ENCODE measurements at regions not wholly inside any gene's neighbourhood (a gene's known extent, or its start where the extent isn't known, plus 50 kb on each side); places are given as distances from the start of the nearest gene placed in this dataset.
"Not testable (repeated sequence)": the region's sequence is repeated elsewhere in the genome, so short reads cannot be mapped to it uniquely, and the experiment has no call there.

- not testable (repeated sequence) for H3K4me1 ChIP-seq (ENCODE audit: control insufficient read depth, insufficient read depth, low read length, poor library complexity, severe bottlenecking); H3K36me3 ChIP-seq (ENCODE audit: control insufficient read depth, insufficient read depth, low read length); DNase-seq; H3K9me3 ChIP-seq (ENCODE audit: control insufficient read depth, low read length); H3K27me3 ChIP-seq (replicated peaks; ENCODE audit: control insufficient read depth, insufficient read depth, low read length, poor library complexity, severe bottlenecking); H3K4me3 ChIP-seq (ENCODE audit: insufficient read depth, low read depth, low read length, poor library complexity, severe bottlenecking); H3K27ac ChIP-seq (ENCODE audit: insufficient read depth, low read length, poor library complexity, severe bottlenecking)
These were observed 175.5 kb upstream of the IRF2BP2 start for GRCh38 chr1:234785471-234785919.

GRCh38 chr1:234784108-234784507 lies 174.1 kb upstream of the IRF2BP2 start:
- H3K27me3 ChIP-seq (replicated peaks; ENCODE audit: control insufficient read depth, insufficient read depth, low read length, poor library complexity, severe bottlenecking); H3K36me3 ChIP-seq (ENCODE audit: control insufficient read depth, insufficient read depth, low read length); H3K9me3 ChIP-seq (ENCODE audit: control insufficient read depth, low read length); DNase-seq; H3K4me3 ChIP-seq (ENCODE audit: insufficient read depth, low read depth, low read length, poor library complexity, severe bottlenecking); H3K4me1 ChIP-seq (ENCODE audit: control insufficient read depth, insufficient read depth, low read length, poor library complexity, severe bottlenecking); H3K27ac ChIP-seq (ENCODE audit: insufficient read depth, low read length, poor library complexity, severe bottlenecking): not testable (repeated sequence)

GRCh38 chr1:234782791-234783190 lies 172.8 kb upstream of the IRF2BP2 start:
- Histone ChIP-seq H3K4me3 (ENCODE audit: insufficient read depth, low read depth, low read length, poor library complexity, severe bottlenecking) (no peak overlapping the region), H3K27ac (ENCODE audit: insufficient read depth, low read length, poor library complexity, severe bottlenecking) (no peak overlapping the region), H3K36me3 (ENCODE audit: control insufficient read depth, insufficient read depth, low read length) (no peaks in the 10 kb centered on the region), H3K27me3 (replicated peaks; ENCODE audit: control insufficient read depth, insufficient read depth, low read length, poor library complexity, severe bottlenecking) (peaks cover 3% of the 10 kb centered on the region), H3K4me1 (ENCODE audit: control insufficient read depth, insufficient read depth, low read length, poor library complexity, severe bottlenecking) (no peaks in the 10 kb centered on the region), H3K9me3 (ENCODE audit: control insufficient read depth, low read length) (no peaks in the 10 kb centered on the region)
- no peak for DNase-seq

- H3K27ac ChIP-seq (ENCODE audit: insufficient read depth, low read length, poor library complexity, severe bottlenecking): no peak overlapping the region
- H3K36me3 ChIP-seq (ENCODE audit: control insufficient read depth, insufficient read depth, low read length): no peaks in the 10 kb centered on the region
- peaks cover 3% of the 10 kb centered on the region for H3K27me3 ChIP-seq (replicated peaks; ENCODE audit: control insufficient read depth, insufficient read depth, low read length, poor library complexity, severe bottlenecking)
- H3K9me3 ChIP-seq (ENCODE audit: control insufficient read depth, low read length): no peaks in the 10 kb centered on the region
- H3K4me3 ChIP-seq (ENCODE audit: insufficient read depth, low read depth, low read length, poor library complexity, severe bottlenecking): no peak overlapping the region
- no peaks in the 10 kb centered on the region for H3K4me1 ChIP-seq (ENCODE audit: control insufficient read depth, insufficient read depth, low read length, poor library complexity, severe bottlenecking)
- no peak for DNase-seq
These were observed 172.2 kb upstream of the IRF2BP2 start for GRCh38 chr1:234782105-234782751.

GRCh38 chr1:234781241-234782065 lies 171.5 kb upstream of the IRF2BP2 start:
- no peaks in the 10 kb centered on the region for H3K36me3 ChIP-seq (ENCODE audit: control insufficient read depth, insufficient read depth, low read length)
- no peak for DNase-seq
- no peak overlapping the region for H3K4me3 ChIP-seq (ENCODE audit: insufficient read depth, low read depth, low read length, poor library complexity, severe bottlenecking)
- no peaks in the 10 kb centered on the region for H3K9me3 ChIP-seq (ENCODE audit: control insufficient read depth, low read length)
- peaks cover 3% of the 10 kb centered on the region for H3K27me3 ChIP-seq (replicated peaks; ENCODE audit: control insufficient read depth, insufficient read depth, low read length, poor library complexity, severe bottlenecking)
- H3K4me1 ChIP-seq (ENCODE audit: control insufficient read depth, insufficient read depth, low read length, poor library complexity, severe bottlenecking): no peaks in the 10 kb centered on the region
- H3K27ac ChIP-seq (ENCODE audit: insufficient read depth, low read length, poor library complexity, severe bottlenecking): no peak overlapping the region

GRCh38 chr1:234780531-234781162 lies 170.7 kb upstream of the IRF2BP2 start:
- Histone ChIP-seq H3K4me3 (ENCODE audit: insufficient read depth, low read depth, low read length, poor library complexity, severe bottlenecking) (no peak overlapping the region), H3K27me3 (replicated peaks; ENCODE audit: control insufficient read depth, insufficient read depth, low read length, poor library complexity, severe bottlenecking) (peaks cover 3% of the 10 kb centered on the region)
- DNase-seq: no peak

GRCh38 chr1:234780112-234780511 lies 170.1 kb upstream of the IRF2BP2 start:
- no peaks in the 10 kb centered on the region for H3K4me1 ChIP-seq (ENCODE audit: control insufficient read depth, insufficient read depth, low read length, poor library complexity, severe bottlenecking)
- H3K4me3 ChIP-seq (ENCODE audit: insufficient read depth, low read depth, low read length, poor library complexity, severe bottlenecking): no peak overlapping the region
- no peaks in the 10 kb centered on the region for H3K36me3 ChIP-seq (ENCODE audit: control insufficient read depth, insufficient read depth, low read length)
- H3K27ac ChIP-seq (ENCODE audit: insufficient read depth, low read length, poor library complexity, severe bottlenecking): no peak overlapping the region
- no peaks in the 10 kb centered on the region for H3K9me3 ChIP-seq (ENCODE audit: control insufficient read depth, low read length)
- peaks cover 3% of the 10 kb centered on the region for H3K27me3 ChIP-seq (replicated peaks; ENCODE audit: control insufficient read depth, insufficient read depth, low read length, poor library complexity, severe bottlenecking)
- no peak for DNase-seq

More at GRCh38 chr1:234780531-234781162, 170.7 kb upstream of the IRF2BP2 start:
- Histone ChIP-seq H3K4me1 (ENCODE audit: control insufficient read depth, insufficient read depth, low read length, poor library complexity, severe bottlenecking) (no peaks in the 10 kb centered on the region), H3K9me3 (ENCODE audit: control insufficient read depth, low read length) (no peaks in the 10 kb centered on the region), H3K36me3 (ENCODE audit: control insufficient read depth, insufficient read depth, low read length) (no peaks in the 10 kb centered on the region), H3K27ac (ENCODE audit: insufficient read depth, low read length, poor library complexity, severe bottlenecking) (no peak overlapping the region)

GRCh38 chr1:234779600-234779999 lies 169.6 kb upstream of the IRF2BP2 start:
- not testable (repeated sequence) for H3K27ac ChIP-seq (ENCODE audit: insufficient read depth, low read length, poor library complexity, severe bottlenecking); DNase-seq; H3K27me3 ChIP-seq (replicated peaks; ENCODE audit: control insufficient read depth, insufficient read depth, low read length, poor library complexity, severe bottlenecking)

GRCh38 chr1:234779160-234779538 lies 169.2 kb upstream of the IRF2BP2 start:
- H3K27me3 ChIP-seq (replicated peaks; ENCODE audit: control insufficient read depth, insufficient read depth, low read length, poor library complexity, severe bottlenecking): peaks cover 3% of the 10 kb centered on the region
- no peaks in the 10 kb centered on the region for H3K36me3 ChIP-seq (ENCODE audit: control insufficient read depth, insufficient read depth, low read length)
- no peak overlapping the region for H3K4me3 ChIP-seq (ENCODE audit: insufficient read depth, low read depth, low read length, poor library complexity, severe bottlenecking)
- no peak overlapping the region for H3K27ac ChIP-seq (ENCODE audit: insufficient read depth, low read length, poor library complexity, severe bottlenecking)
- no peaks in the 10 kb centered on the region for H3K4me1 ChIP-seq (ENCODE audit: control insufficient read depth, insufficient read depth, low read length, poor library complexity, severe bottlenecking)
- H3K9me3 ChIP-seq (ENCODE audit: control insufficient read depth, low read length): no peaks in the 10 kb centered on the region
- no peak for DNase-seq

More at GRCh38 chr1:234779600-234779999, 169.6 kb upstream of the IRF2BP2 start:
- H3K4me3 ChIP-seq (ENCODE audit: insufficient read depth, low read depth, low read length, poor library complexity, severe bottlenecking); H3K4me1 ChIP-seq (ENCODE audit: control insufficient read depth, insufficient read depth, low read length, poor library complexity, severe bottlenecking); H3K36me3 ChIP-seq (ENCODE audit: control insufficient read depth, insufficient read depth, low read length); H3K9me3 ChIP-seq (ENCODE audit: control insufficient read depth, low read length): not testable (repeated sequence)

Data from effector memory CD4-positive, alpha-beta T cell (primary cell).